Transverse colon (tissue), 3 donors: ENCODE measurements at regions not wholly inside any gene's neighbourhood (a gene's known extent, or its start where the extent isn't known, plus 50 kb on each side); places are given as distances from the start of the nearest gene placed in this dataset.

ENCODE experiments used
- CTCF ChIP-seq, 5 experiments: fragments of 200-600 bp in 3 of 5; fragments of 450-650 bp in 2 of 5; sonication (generic) in 3 of 5; IDR thresholded peaks; 1 replicate in 2 of 5; 2 replicates in 3 of 5; pipeline ENCODE4 v1.5.1; 2016 to 2017; ENCODE audit warnings: antibody characterized with exemption in 5 of 5, inconsistent platforms in 3 of 5, mild to moderate bottlenecking in 2 of 5, moderate library complexity in 1 of 5
- EP300 ChIP-seq: sonication (generic); formaldehyde crosslinking; IDR thresholded peaks from one replicate; pipeline ENCODE4 v1.6.1; 2017; ENCODE audit warnings: antibody characterized with exemption, low read depth

DNA sequence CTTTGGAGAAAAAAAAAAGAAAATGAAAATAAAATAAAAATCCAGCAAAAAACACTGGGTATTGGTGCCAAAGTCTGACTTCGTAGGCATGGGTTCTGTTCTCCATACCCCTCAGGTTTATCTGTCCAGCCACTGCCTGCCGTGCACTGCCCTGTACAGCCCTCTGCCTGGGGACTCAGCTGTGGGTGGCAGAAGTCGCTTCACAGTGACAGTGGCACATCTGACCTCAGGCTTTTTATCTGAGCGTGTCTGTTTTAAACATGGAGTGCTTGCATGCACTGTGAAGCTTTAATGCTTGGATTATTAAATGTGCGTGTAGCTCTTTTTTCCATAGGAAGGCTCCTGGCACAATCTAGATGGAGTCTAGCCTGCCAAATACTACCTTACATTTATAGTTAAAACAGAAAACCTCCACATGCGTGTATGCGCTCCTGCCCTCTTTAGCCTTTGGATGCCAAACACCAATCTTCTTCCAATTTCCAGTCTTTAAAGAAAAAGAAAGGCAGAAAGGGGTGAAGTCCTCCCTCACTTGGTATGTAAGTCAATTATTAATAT lies 375.5 kb downstream of the UTRN start:
- TF ChIP-seq CTCF (IDR thresholded peaks at IDR 0.05) (no peak), EP300 (no peak)
